GM23338 (cell line): ENCODE measurements at regions not wholly inside any gene's neighbourhood (a gene's known extent, or its start where the extent isn't known, plus 50 kb on each side); places are given as distances from the start of the nearest gene placed in this dataset.

ENCODE experiments used
- ATAC-seq: fragments of 200-7000 bp; cut with Tn5 transposase; 3 replicates; pipeline ENCODE4 v1.9.1; 2020
- DNase-seq: peaks from one replicate; pipeline ENCODE4 v3.0.0-alpha.2; 2015; ENCODE audit warnings: low spot score
- H2AFZ ChIP-seq: fragments of 200-600 bp; sonication (generic); 2 replicates; pipeline ENCODE4 v1.8.0; 2016; ENCODE audit warnings: antibody characterized with exemption, mild to moderate bottlenecking, moderate library complexity
- H3F3A ChIP-seq: fragments of 200-600 bp; sonication (generic); replicated peaks from 2 replicates; pipeline ENCODE4 v1.8.0; 2017; ENCODE audit warnings: antibody characterized with exemption, mixed run types, low read depth
- H3K27ac ChIP-seq: fragments of 200-600 bp; sonication (generic); 2 replicates; pipeline ENCODE4 v1.6.1; 2016; ENCODE audit warnings: low read depth
- H3K27me3 ChIP-seq: fragments of 200-600 bp; sonication (generic); 2 replicates; pipeline ENCODE4 v1.8.0; 2016; ENCODE audit warnings: mild to moderate bottlenecking, mixed run types, moderate library complexity; ENCODE audit not compliant: insufficient read depth
- H3K36me3 ChIP-seq: fragments of 200-600 bp; sonication (generic); 2 replicates; pipeline ENCODE4 v1.8.0; 2016; ENCODE audit warnings: mild to moderate bottlenecking; ENCODE audit not compliant: insufficient read depth
- H3K4me1 ChIP-seq: fragments of 200-600 bp; sonication (generic); 2 replicates; pipeline ENCODE4 v1.8.0; 2016; ENCODE audit warnings: mild to moderate bottlenecking, moderate library complexity; ENCODE audit not compliant: insufficient read depth
- H3K4me2 ChIP-seq: fragments of 200-600 bp; sonication (generic); 2 replicates; pipeline ENCODE4 v1.7.1; 2017; ENCODE audit warnings: mixed run types
- H3K4me3 ChIP-seq: fragments of 200-600 bp; sonication (generic); 2 replicates; pipeline ENCODE4 v1.6.1; 2016; ENCODE audit warnings: mixed run types
- H3K79me2 ChIP-seq: fragments of 200-600 bp; sonication (generic); replicated peaks from 2 replicates; pipeline ENCODE4 v1.8.0; 2017; ENCODE audit warnings: mild to moderate bottlenecking; ENCODE audit not compliant: insufficient read depth
- H3K9me2 ChIP-seq: fragments of 200-600 bp; sonication (generic); 2 replicates; pipeline ENCODE4 v1.8.0; 2017; ENCODE audit not compliant: insufficient read depth
- H4K20me1 ChIP-seq: fragments of 200-600 bp; sonication (generic); replicated peaks from 2 replicates; pipeline ENCODE4 v1.8.0; 2017; ENCODE audit warnings: mild to moderate bottlenecking; ENCODE audit not compliant: insufficient read depth
- H3K27ac Mint-ChIP-seq: 2 replicates; pipeline ENCODE4 v1.8.0; 2020; ENCODE audit warnings: inconsistent platforms, mild to moderate bottlenecking, moderate library complexity, mixed read lengths
- H3K27me3 Mint-ChIP-seq: 3 replicates; pipeline ENCODE4 v1.8.0; 2022; ENCODE audit warnings: low read depth, mild to moderate bottlenecking, moderate library complexity, mixed read lengths, inconsistent platforms; ENCODE audit not compliant: insufficient read depth, poor library complexity
- H3K36me3 Mint-ChIP-seq: 3 replicates; pipeline ENCODE4 v1.8.0; 2021; ENCODE audit warnings: low read depth, mild to moderate bottlenecking, inconsistent platforms, moderate library complexity, mixed read lengths
- H3K4me1 Mint-ChIP-seq: 3 replicates; pipeline ENCODE4 v1.8.0; 2020; ENCODE audit warnings: mild to moderate bottlenecking, inconsistent platforms, mixed read lengths
- H3K4me3 Mint-ChIP-seq: 3 replicates; pipeline ENCODE4 v1.8.0; 2021; ENCODE audit warnings: moderate library complexity, mild to moderate bottlenecking, inconsistent platforms, mixed read lengths
- H3K9me3 Mint-ChIP-seq: 3 replicates; pipeline ENCODE4 v1.8.0; 2020; ENCODE audit warnings: moderate library complexity, mild to moderate bottlenecking, inconsistent platforms, mixed read lengths
- CREB1 ChIP-seq: fragments of 250-450 bp; sonication (Bioruptor Pico); IDR thresholded peaks from 2 replicates; pipeline ENCODE4 v1.5.0; 2020; ENCODE audit warnings: low read depth, mild to moderate bottlenecking, moderate library complexity
- EZH2 ChIP-seq: fragments of 200-600 bp; sonication (generic); IDR thresholded peaks from one replicate; pipeline ENCODE4 v1.8.0; 2017; ENCODE audit warnings: antibody characterized with exemption, mild to moderate bottlenecking, low read depth; ENCODE audit not compliant: unreplicated experiment
- EZH2phosphoT487 ChIP-seq: fragments of 200-600 bp; sonication (generic); IDR thresholded peaks from one replicate; pipeline ENCODE4 v1.8.1; 2018; ENCODE audit warnings: antibody characterized with exemption; ENCODE audit not compliant: unreplicated experiment
- JUNB ChIP-seq: IDR thresholded peaks from one replicate; pipeline ENCODE4 v1.6.1; 2016; ENCODE audit warnings: antibody characterized with exemption; ENCODE audit not compliant: unreplicated experiment
- NANOG ChIP-seq: IDR thresholded peaks from 2 replicates; pipeline ENCODE4 v1.6.1; 2016; ENCODE audit warnings: antibody characterized with exemption, borderline replicate concordance
- POLR2AphosphoS5 ChIP-seq: IDR thresholded peaks from 2 replicates; pipeline ENCODE4 v1.6.1; 2016; ENCODE audit warnings: antibody characterized with exemption, low read depth
- STAT1 ChIP-seq: IDR thresholded peaks from one replicate; pipeline ENCODE4 v1.6.1; 2016; ENCODE audit warnings: antibody characterized with exemption; ENCODE audit not compliant: unreplicated experiment
- ZNF114 ChIP-seq: fragments of 250-450 bp; sonication (Bioruptor Pico); IDR thresholded peaks from 2 replicates; pipeline ENCODE4 v1.5.0; 2020; ENCODE audit warnings: mild to moderate bottlenecking, moderate library complexity
- ZNF331 ChIP-seq: fragments of 250-450 bp; sonication (Bioruptor Pico); IDR thresholded peaks from 2 replicates; pipeline ENCODE4 v1.5.0; 2020; ENCODE audit warnings: low read depth, mild to moderate bottlenecking, moderate library complexity
- TF ChIP-seq, protein P1 (sequence below): IDR thresholded peaks from 2 replicates; pipeline ENCODE4 v1.6.1; 2016; ENCODE audit warnings: antibody characterized with exemption
- TF ChIP-seq, protein P2 (sequence below): IDR thresholded peaks from one replicate; pipeline ENCODE4 v1.6.1; 2018; ENCODE audit warnings: antibody characterized with exemption; ENCODE audit not compliant: unreplicated experiment
- TF ChIP-seq, protein P3 (sequence below), 2 experiments: fragments of 200-600 bp in 1 of 2; sonication (generic) in 1 of 2; conservative IDR thresholded peaks; 2 replicates each; pipeline versions ENCODE4 v1.5.1 to v1.6.1; 2016 to 2017; ENCODE audit warnings: antibody characterized with exemption in 2 of 2, low read depth in 2 of 2, mild to moderate bottlenecking in 2 of 2, moderate library complexity in 1 of 2
- TF ChIP-seq, protein P4 (sequence below): fragments of 250-450 bp; sonication (Bioruptor Pico); IDR thresholded peaks from 2 replicates; pipeline ENCODE4 v1.5.0; 2020; ENCODE audit warnings: mild to moderate bottlenecking, moderate library complexity

DNA sequence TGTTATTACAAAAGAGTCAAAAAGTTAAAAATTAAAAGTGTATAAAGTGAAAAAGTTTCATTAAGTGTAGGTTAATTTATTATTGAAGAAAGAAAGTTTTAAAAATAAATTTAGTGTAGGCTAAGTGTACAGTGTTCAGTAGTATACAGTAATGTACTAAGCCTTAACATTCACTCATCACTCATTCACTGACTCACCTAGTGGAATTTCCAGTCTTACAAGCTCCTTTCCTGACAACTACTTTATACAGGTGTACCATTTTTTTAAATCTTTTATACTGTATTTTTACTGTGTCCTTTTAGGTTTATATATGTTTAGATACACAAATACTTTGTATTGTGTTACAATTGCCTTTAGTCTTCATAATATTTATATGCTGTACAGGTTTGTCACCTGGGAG is 530.2 kb upstream of the FAM174A start:
- H3F3A ChIP-seq: no peaks in the 10 kb centered on the region
- H3K4me1 Mint-ChIP-seq: no peaks in the 10 kb centered on the region
- no peaks in the 10 kb centered on the region for H3K27me3 Mint-ChIP-seq
- no peaks in the 10 kb centered on the region for H3K36me3 ChIP-seq
- H2AFZ ChIP-seq: no peak overlapping the region
- no peaks in the 10 kb centered on the region for H3K36me3 Mint-ChIP-seq
- H3K4me2 ChIP-seq: no peak overlapping the region
- no peak overlapping the region for H3K4me3 ChIP-seq
- no peaks in the 10 kb centered on the region; the same call in 1 of the 2 replicates for H3K9me2 ChIP-seq
- DNase-seq (no peak), ATAC-seq (no peak)
- H4K20me1 ChIP-seq: no peaks in the 10 kb centered on the region; the same call in 1 of the 2 replicates
- H3K9me3 Mint-ChIP-seq: no peaks in the 10 kb centered on the region
- H3K27ac Mint-ChIP-seq: no peak overlapping the region
- H3K27me3 ChIP-seq: no peaks in the 10 kb centered on the region
- TF ChIP-seq, protein P1, sequence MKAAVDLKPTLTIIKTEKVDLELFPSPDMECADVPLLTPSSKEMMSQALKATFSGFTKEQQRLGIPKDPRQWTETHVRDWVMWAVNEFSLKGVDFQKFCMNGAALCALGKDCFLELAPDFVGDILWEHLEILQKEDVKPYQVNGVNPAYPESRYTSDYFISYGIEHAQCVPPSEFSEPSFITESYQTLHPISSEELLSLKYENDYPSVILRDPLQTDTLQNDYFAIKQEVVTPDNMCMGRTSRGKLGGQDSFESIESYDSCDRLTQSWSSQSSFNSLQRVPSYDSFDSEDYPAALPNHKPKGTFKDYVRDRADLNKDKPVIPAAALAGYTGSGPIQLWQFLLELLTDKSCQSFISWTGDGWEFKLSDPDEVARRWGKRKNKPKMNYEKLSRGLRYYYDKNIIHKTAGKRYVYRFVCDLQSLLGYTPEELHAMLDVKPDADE: no peak
- no peak for TF ChIP-seq JUNB
- TF ChIP-seq, protein P2, sequence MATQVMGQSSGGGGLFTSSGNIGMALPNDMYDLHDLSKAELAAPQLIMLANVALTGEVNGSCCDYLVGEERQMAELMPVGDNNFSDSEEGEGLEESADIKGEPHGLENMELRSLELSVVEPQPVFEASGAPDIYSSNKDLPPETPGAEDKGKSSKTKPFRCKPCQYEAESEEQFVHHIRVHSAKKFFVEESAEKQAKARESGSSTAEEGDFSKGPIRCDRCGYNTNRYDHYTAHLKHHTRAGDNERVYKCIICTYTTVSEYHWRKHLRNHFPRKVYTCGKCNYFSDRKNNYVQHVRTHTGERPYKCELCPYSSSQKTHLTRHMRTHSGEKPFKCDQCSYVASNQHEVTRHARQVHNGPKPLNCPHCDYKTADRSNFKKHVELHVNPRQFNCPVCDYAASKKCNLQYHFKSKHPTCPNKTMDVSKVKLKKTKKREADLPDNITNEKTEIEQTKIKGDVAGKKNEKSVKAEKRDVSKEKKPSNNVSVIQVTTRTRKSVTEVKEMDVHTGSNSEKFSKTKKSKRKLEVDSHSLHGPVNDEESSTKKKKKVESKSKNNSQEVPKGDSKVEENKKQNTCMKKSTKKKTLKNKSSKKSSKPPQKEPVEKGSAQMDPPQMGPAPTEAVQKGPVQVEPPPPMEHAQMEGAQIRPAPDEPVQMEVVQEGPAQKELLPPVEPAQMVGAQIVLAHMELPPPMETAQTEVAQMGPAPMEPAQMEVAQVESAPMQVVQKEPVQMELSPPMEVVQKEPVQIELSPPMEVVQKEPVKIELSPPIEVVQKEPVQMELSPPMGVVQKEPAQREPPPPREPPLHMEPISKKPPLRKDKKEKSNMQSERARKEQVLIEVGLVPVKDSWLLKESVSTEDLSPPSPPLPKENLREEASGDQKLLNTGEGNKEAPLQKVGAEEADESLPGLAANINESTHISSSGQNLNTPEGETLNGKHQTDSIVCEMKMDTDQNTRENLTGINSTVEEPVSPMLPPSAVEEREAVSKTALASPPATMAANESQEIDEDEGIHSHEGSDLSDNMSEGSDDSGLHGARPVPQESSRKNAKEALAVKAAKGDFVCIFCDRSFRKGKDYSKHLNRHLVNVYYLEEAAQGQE: no peak
- TF ChIP-seq ZNF114 (CRISPR knock-in tag): no peak
- TF ChIP-seq POLR2AphosphoS5: no peak
- TF ChIP-seq, protein P3, sequence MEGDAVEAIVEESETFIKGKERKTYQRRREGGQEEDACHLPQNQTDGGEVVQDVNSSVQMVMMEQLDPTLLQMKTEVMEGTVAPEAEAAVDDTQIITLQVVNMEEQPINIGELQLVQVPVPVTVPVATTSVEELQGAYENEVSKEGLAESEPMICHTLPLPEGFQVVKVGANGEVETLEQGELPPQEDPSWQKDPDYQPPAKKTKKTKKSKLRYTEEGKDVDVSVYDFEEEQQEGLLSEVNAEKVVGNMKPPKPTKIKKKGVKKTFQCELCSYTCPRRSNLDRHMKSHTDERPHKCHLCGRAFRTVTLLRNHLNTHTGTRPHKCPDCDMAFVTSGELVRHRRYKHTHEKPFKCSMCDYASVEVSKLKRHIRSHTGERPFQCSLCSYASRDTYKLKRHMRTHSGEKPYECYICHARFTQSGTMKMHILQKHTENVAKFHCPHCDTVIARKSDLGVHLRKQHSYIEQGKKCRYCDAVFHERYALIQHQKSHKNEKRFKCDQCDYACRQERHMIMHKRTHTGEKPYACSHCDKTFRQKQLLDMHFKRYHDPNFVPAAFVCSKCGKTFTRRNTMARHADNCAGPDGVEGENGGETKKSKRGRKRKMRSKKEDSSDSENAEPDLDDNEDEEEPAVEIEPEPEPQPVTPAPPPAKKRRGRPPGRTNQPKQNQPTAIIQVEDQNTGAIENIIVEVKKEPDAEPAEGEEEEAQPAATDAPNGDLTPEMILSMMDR (conservative IDR thresholded peaks at IDR 0.05; ENCODE audit: low read depth in 2 of 2): no peak
- TF ChIP-seq NANOG: no peak
- TF ChIP-seq CREB1 (CRISPR knock-in tag): no peak
- TF ChIP-seq ZNF331 (CRISPR knock-in tag): no peak
- TF ChIP-seq STAT1: no peak
- no peak for TF ChIP-seq EZH2phosphoT487
- TF ChIP-seq EZH2: no peak
- TF ChIP-seq, protein P4, sequence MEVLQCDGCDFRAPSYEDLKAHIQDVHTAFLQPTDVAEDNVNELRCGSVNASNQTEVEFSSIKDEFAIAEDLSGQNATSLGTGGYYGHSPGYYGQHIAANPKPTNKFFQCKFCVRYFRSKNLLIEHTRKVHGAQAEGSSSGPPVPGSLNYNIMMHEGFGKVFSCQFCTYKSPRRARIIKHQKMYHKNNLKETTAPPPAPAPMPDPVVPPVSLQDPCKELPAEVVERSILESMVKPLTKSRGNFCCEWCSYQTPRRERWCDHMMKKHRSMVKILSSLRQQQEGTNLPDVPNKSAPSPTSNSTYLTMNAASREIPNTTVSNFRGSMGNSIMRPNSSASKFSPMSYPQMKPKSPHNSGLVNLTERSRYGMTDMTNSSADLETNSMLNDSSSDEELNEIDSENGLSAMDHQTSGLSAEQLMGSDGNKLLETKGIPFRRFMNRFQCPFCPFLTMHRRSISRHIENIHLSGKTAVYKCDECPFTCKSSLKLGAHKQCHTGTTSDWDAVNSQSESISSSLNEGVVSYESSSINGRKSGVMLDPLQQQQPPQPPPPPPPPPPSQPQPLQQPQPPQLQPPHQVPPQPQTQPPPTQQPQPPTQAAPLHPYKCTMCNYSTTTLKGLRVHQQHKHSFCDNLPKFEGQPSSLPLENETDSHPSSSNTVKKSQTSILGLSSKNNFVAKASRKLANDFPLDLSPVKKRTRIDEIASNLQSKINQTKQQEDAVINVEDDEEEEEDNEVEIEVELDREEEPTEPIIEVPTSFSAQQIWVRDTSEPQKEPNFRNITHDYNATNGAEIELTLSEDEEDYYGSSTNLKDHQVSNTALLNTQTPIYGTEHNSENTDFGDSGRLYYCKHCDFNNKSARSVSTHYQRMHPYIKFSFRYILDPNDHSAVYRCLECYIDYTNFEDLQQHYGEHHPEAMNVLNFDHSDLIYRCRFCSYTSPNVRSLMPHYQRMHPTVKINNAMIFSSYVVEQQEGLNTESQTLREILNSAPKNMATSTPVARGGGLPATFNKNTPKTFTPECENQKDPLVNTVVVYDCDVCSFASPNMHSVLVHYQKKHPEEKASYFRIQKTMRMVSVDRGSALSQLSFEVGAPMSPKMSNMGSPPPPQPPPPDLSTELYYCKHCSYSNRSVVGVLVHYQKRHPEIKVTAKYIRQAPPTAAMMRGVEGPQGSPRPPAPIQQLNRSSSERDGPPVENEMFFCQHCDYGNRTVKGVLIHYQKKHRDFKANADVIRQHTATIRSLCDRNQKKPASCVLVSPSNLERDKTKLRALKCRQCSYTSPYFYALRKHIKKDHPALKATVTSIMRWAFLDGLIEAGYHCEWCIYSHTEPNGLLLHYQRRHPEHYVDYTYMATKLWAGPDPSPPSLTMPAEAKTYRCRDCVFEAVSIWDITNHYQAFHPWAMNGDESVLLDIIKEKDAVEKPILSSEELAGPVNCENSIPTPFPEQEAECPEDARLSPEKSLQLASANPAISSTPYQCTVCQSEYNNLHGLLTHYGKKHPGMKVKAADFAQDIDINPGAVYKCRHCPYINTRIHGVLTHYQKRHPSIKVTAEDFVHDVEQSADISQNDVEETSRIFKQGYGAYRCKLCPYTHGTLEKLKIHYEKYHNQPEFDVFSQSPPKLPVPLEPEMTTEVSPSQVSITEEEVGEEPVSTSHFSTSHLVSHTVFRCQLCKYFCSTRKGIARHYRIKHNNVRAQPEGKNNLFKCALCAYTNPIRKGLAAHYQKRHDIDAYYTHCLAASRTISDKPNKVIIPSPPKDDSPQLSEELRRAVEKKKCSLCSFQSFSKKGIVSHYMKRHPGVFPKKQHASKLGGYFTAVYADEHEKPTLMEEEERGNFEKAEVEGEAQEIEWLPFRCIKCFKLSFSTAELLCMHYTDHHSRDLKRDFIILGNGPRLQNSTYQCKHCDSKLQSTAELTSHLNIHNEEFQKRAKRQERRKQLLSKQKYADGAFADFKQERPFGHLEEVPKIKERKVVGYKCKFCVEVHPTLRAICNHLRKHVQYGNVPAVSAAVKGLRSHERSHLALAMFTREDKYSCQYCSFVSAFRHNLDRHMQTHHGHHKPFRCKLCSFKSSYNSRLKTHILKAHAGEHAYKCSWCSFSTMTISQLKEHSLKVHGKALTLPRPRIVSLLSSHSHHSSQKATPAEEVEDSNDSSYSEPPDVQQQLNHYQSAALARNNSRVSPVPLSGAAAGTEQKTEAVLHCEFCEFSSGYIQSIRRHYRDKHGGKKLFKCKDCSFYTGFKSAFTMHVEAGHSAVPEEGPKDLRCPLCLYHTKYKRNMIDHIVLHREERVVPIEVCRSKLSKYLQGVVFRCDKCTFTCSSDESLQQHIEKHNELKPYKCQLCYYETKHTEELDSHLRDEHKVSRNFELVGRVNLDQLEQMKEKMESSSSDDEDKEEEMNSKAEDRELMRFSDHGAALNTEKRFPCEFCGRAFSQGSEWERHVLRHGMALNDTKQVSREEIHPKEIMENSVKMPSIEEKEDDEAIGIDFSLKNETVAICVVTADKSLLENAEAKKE (CRISPR knock-in tag): no peak
- H3K4me1 ChIP-seq: no peaks in the 10 kb centered on the region
- H3K27ac ChIP-seq: no peak overlapping the region
- no peaks in the 10 kb centered on the region for H3K79me2 ChIP-seq
- H3K4me3 Mint-ChIP-seq: no peak overlapping the region
